Neutrophil (primary cell): ENCODE measurements at regions not wholly inside any gene's neighbourhood (a gene's known extent, or its start where the extent isn't known, plus 50 kb on each side); places are given as distances from the start of the nearest gene placed in this dataset.
"Not testable (repeated sequence)": the region's sequence is repeated elsewhere in the genome, so short reads cannot be mapped to it uniquely, and the experiment has no call there.

ENCODE experiments used
- H3K27ac ChIP-seq: fragments of 200-600 bp; sonication (generic); 2 replicates; pipeline ENCODE4 v1.5.1; 2016; ENCODE audit warnings: mild to moderate bottlenecking, moderate library complexity
- H3K27me3 ChIP-seq: fragments of 200-600 bp; sonication (generic); 2 replicates; pipeline ENCODE4 v1.6.0; 2016; ENCODE audit warnings: mild to moderate bottlenecking
- H3K36me3 ChIP-seq: fragments of 200-600 bp; sonication (generic); 2 replicates; pipeline ENCODE4 v1.5.1; 2017
- H3K4me1 ChIP-seq, 2 experiments: fragments of 200-600 bp in 1 of 2; sonication (generic) in 1 of 2; 1 replicate in 1 of 2; 2 replicates in 1 of 2; pipeline versions ENCODE4 v1.5.1 to v1.6.1; 2013 to 2016; ENCODE audit warnings: low read depth in 1 of 2, low read length in 1 of 2, mild to moderate bottlenecking in 1 of 2, moderate library complexity in 1 of 2; ENCODE audit not compliant: control insufficient read depth in 1 of 2, insufficient read depth in 1 of 2
- H3K4me3 ChIP-seq, 2 experiments: fragments of 200-600 bp in 1 of 2; sonication (generic) in 1 of 2; 1 replicate in 1 of 2; 2 replicates in 1 of 2; pipeline ENCODE4 v1.5.1; 2013 to 2016; ENCODE audit warnings: low read depth in 1 of 2, low read length in 1 of 2, mild to moderate bottlenecking in 1 of 2, moderate library complexity in 1 of 2
- H3K9me3 ChIP-seq: fragments of 200-600 bp; sonication (generic); 2 replicates; pipeline ENCODE4 v1.5.1; 2016
- TF ChIP-seq, protein P1 (sequence below): fragments of 200-600 bp; sonication (generic); IDR thresholded peaks from 2 replicates; pipeline ENCODE4 v1.5.1; 2016; ENCODE audit warnings: antibody characterized with exemption

DNA sequence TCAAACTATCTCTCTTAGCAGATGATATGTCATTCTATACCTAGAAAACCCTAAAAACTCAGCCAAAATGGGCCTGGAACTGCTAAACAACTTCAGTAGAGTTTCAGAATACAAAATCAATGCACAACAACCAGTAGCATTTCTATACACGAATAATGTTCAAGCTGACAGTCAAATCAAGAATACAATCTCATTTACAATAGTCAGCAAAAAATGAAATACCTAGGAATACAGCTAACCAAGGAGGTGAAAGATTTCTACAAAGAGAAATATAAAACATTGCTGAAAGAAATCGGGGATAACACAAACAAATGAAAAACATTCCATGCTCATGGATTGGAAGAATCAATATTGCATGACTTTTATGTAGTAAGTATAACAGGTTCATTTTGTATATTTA, 804.8 kb downstream of the SLITRK1 start:
- Histone ChIP-seq H3K36me3 (no peaks in the 10 kb centered on the region), H3K4me3 (no peak overlapping the region), H3K27ac (no peak overlapping the region), H3K27me3 (no peaks in the 10 kb centered on the region), H3K9me3 (no peaks in the 10 kb centered on the region), H3K4me1 (no peaks in the 10 kb centered on the region)
- TF ChIP-seq, protein P1, sequence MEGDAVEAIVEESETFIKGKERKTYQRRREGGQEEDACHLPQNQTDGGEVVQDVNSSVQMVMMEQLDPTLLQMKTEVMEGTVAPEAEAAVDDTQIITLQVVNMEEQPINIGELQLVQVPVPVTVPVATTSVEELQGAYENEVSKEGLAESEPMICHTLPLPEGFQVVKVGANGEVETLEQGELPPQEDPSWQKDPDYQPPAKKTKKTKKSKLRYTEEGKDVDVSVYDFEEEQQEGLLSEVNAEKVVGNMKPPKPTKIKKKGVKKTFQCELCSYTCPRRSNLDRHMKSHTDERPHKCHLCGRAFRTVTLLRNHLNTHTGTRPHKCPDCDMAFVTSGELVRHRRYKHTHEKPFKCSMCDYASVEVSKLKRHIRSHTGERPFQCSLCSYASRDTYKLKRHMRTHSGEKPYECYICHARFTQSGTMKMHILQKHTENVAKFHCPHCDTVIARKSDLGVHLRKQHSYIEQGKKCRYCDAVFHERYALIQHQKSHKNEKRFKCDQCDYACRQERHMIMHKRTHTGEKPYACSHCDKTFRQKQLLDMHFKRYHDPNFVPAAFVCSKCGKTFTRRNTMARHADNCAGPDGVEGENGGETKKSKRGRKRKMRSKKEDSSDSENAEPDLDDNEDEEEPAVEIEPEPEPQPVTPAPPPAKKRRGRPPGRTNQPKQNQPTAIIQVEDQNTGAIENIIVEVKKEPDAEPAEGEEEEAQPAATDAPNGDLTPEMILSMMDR, result no peak

DNA sequence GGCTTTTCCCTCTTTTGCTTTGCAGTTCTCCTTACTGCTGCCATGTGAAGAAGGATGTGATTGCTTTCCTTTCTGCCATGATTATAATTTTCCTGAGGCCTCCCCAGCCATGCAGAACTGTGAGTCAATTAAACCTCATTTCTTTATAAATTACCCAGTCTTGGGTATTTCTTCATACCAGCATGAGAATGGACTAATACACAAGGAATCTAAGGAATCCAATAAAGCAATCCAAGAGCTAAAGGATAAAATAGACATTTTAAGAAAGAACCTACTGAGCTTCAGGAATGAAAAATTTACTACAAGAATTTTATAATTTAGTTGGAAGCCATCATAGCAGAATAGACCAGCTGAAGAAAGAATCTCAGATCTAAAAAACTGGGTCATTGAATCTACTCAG, 808.3 kb downstream of the SLITRK1 start:
- H3K4me1 ChIP-seq, H3K9me3 ChIP-seq, H3K27me3 ChIP-seq, H3K4me3 ChIP-seq, H3K36me3 ChIP-seq, H3K27ac ChIP-seq: not testable (repeated sequence)

DNA sequence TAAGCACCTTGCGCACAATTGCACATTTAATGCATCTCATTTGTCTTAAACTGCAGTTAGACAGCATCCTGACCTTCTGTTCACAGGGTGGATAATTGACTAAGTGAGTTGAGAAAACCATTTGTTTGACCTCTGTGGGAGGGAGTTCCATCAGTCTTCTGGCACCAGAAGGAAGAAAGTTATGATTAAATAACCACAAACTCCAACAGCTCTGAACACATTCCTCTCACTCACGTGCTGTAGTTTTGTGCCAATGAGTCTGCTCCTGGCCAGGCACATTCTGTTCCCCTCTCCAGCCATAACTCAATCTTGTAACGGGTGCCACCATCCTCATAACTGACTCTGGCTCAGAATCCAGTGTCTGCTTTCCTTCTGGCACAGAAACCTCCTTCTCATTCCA, 817.2 kb downstream of the SLITRK1 start:
- no peaks in the 10 kb centered on the region for H3K9me3 ChIP-seq
- TF ChIP-seq, protein P1, result no peak
- no peaks in the 10 kb centered on the region for H3K36me3 ChIP-seq
- no peaks in the 10 kb centered on the region for H3K27me3 ChIP-seq
- no peaks in the 10 kb centered on the region for H3K4me1 ChIP-seq
- H3K27ac ChIP-seq, result no peak overlapping the region
- no peak overlapping the region for H3K4me3 ChIP-seq

DNA sequence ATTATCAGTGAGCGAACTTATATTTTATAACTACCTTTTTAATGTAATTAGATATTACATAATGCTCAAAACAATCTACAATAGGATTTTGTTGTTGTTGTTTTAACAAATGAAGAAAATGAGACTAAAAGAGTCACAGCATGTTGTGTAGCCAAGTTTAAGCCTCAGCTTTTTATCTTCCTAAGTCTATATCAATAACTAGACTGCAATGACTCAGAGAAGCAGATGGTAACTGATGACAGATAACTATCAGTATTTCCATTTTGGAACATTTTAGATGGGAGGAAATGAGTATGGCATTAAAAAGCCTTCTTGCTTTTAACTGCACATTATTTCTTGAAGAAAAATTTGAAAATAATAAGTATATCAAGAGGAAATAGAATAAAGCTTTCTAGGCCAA, 825.2 kb downstream of the SLITRK1 start:
- no peak overlapping the region for H3K27ac ChIP-seq

DNA sequence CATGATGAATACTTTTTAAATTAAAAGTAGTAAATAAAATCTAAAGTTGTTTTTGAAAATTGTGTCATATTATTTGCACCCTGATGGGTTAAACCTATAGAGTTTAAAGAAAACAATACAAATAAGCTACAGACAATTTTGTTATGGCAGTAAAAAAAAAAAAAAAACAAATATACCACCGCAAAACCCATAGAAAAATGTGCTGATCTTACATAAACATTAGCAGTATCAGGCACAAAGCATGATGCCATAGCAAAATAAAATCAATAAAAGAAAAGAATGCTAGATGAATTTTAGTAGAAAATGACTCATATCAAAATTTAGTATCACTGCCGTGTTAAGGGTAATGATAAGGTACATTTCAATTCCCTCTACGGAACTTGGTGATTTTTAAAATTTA, 826.0 kb downstream of the SLITRK1 start:
- TF ChIP-seq, protein P1, result no peak
- Histone ChIP-seq H3K36me3 (no peaks in the 10 kb centered on the region), H3K27me3 (no peaks in the 10 kb centered on the region), H3K4me3 (no peak overlapping the region), H3K9me3 (no peaks in the 10 kb centered on the region), H3K4me1 (no peaks in the 10 kb centered on the region), H3K27ac (no peak overlapping the region)

More for the DNA sequence above, 825.2 kb downstream of the SLITRK1 start:
- H3K36me3 ChIP-seq, result no peaks in the 10 kb centered on the region
- no peak overlapping the region for H3K4me3 ChIP-seq
- H3K4me1 ChIP-seq, result no peaks in the 10 kb centered on the region
- TF ChIP-seq, protein P1, result no peak
- no peaks in the 10 kb centered on the region for H3K9me3 ChIP-seq
- H3K27me3 ChIP-seq, result no peaks in the 10 kb centered on the region

DNA sequence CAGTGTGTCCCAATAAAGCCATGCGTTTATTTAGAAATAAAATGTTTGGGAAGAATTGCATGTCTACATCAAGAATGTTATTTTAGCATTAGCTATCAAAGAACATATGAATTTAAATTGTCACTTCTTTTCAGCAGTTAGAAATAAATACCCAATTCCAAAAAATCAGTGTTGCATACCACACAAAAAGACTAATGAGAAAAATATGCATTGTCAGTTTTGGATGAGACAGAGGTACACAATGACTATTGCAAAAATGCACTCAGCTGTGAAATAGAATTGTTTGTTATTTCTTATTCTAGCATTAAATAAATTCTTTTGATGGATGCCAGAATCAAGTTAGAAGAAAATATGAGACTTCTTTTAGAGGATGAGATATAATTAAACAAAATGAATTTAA, 833.9 kb downstream of the SLITRK1 start:
- H3K27me3 ChIP-seq, result no peaks in the 10 kb centered on the region
- H3K4me3 ChIP-seq, result no peak overlapping the region
- no peaks in the 10 kb centered on the region for H3K36me3 ChIP-seq
- no peak overlapping the region for H3K27ac ChIP-seq
- no peaks in the 10 kb centered on the region for H3K9me3 ChIP-seq
- TF ChIP-seq, protein P1, result no peak
- H3K4me1 ChIP-seq, result no peaks in the 10 kb centered on the region
